ENCODE measurements at regions not wholly inside any gene's neighbourhood (a gene's known extent, or its start where the extent isn't known, plus 50 kb on each side); places are given as distances from the start of the nearest gene placed in this dataset.

DNA sequence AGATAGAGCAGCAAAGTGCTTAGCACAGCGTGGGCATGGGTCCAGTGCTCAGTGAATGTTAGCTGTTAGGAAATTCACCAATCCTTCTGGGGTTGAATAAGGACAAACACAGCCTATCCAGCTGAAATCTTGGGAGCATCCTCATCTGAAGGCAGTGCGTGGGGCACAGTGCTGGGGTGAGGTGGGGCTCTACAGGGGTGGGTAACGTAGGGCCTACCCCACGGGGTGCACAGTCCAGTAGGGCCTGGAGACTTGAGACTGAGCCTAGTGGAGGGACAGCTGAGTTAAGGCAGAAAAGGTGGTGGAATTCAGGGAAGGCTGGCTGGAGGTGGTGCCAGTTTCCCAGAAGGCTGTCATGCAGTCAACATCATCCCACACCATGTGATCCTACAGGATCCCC lies 73.0 kb downstream of the ISG20 start:
- Histone ChIP-seq H3K27me3 (ENCODE audit: control insufficient read depth, insufficient read depth, low read length, poor library complexity, severe bottlenecking) (peaks cover 49% of the 10 kb centered on the region), H3K9me3 (ENCODE audit: control insufficient read depth, low read length) (no peaks in the 10 kb centered on the region), H3K4me1 (ENCODE audit: control insufficient read depth, insufficient read depth, low read length) (no peaks in the 10 kb centered on the region), H3K36me3 (ENCODE audit: control insufficient read depth, insufficient read depth, low read length) (no peaks in the 10 kb centered on the region), H3K27ac (ENCODE audit: low read depth, low read length) (no peak overlapping the region), H3K9ac (ENCODE audit: extremely low read depth, low read length, poor library complexity, severe bottlenecking) (no peak overlapping the region), H3K4me3 (ENCODE audit: low read length) (no peak overlapping the region)
- Mint-ChIP-seq H3K27ac (no peak overlapping the region), H3K36me3 (ENCODE audit: low read depth) (no peaks in the 10 kb centered on the region), H3K4me3 (no peak overlapping the region), H3K4me1 (no peaks in the 10 kb centered on the region), H3K27me3 (ENCODE audit: insufficient read depth) (peaks cover 58% of the 10 kb centered on the region), H3K9me3 (no peaks in the 10 kb centered on the region)
- TF ChIP-seq, protein P1, sequence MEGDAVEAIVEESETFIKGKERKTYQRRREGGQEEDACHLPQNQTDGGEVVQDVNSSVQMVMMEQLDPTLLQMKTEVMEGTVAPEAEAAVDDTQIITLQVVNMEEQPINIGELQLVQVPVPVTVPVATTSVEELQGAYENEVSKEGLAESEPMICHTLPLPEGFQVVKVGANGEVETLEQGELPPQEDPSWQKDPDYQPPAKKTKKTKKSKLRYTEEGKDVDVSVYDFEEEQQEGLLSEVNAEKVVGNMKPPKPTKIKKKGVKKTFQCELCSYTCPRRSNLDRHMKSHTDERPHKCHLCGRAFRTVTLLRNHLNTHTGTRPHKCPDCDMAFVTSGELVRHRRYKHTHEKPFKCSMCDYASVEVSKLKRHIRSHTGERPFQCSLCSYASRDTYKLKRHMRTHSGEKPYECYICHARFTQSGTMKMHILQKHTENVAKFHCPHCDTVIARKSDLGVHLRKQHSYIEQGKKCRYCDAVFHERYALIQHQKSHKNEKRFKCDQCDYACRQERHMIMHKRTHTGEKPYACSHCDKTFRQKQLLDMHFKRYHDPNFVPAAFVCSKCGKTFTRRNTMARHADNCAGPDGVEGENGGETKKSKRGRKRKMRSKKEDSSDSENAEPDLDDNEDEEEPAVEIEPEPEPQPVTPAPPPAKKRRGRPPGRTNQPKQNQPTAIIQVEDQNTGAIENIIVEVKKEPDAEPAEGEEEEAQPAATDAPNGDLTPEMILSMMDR (conservative IDR thresholded peaks at IDR 0.05), result no peak
- no peak for DNase-seq
- 74 to 78% methylated on average over 3 to 4 of the region's 4 CpGs for WGBS, 2 experiments (ENCODE audit: insufficient coverage in 1 of 2, insufficient read length in 1 of 2)

DNA sequence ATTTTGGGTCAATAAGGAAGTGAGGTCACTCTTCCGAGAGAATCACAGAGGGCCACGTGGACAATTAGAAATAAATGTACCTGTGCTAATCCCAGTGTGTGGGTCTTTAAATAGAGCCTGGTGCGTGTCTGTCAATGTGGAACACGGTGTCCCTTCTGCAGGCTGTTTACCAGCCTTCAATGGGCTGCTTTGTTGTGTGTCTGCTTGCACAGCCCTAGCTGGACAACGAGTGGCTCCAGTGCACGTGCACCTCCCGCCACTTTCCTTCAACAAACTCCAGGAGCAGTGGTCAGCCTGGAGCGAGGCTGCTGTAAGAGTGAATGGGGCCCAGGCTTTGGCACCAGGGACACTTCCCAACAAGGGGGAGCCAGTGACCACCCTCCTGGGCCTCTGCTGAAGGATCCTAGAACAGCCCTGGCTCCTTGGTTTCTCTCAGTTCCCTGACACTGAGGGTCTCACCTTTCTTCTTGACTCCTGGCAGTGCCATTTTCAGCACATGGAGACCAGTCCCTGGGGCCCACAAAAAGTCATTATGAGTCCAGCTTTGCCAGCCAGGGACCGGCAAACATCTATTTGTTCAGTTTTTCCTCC lies 76.1 kb downstream of the ISG20 start:
- no peaks in the 10 kb centered on the region for H3K36me3 Mint-ChIP-seq (ENCODE audit: low read depth)
- Histone ChIP-seq H3K9ac (ENCODE audit: extremely low read depth, low read length, poor library complexity, severe bottlenecking) (no peak overlapping the region), H3K4me3 (ENCODE audit: low read length) (no peak overlapping the region), H3K27ac (ENCODE audit: low read depth, low read length) (no peak overlapping the region), H3K36me3 (ENCODE audit: control insufficient read depth, insufficient read depth, low read length) (no peaks in the 10 kb centered on the region), H3K9me3 (ENCODE audit: control insufficient read depth, low read length) (no peaks in the 10 kb centered on the region), H3K27me3 (ENCODE audit: control insufficient read depth, insufficient read depth, low read length, poor library complexity, severe bottlenecking) (peaks cover 31% of the 10 kb centered on the region), H3K4me1 (ENCODE audit: control insufficient read depth, insufficient read depth, low read length) (no peaks in the 10 kb centered on the region)
- WGBS, 2 experiments (ENCODE audit: insufficient coverage in 1 of 2, insufficient read length in 1 of 2), result 90 to 97% methylated on average over 4 to 9 of the region's 9 CpGs
- no peak overlapping the region for H3K27ac Mint-ChIP-seq
- H3K4me3 Mint-ChIP-seq, result no peak overlapping the region
- peaks cover 30% of the 10 kb centered on the region for H3K27me3 Mint-ChIP-seq (ENCODE audit: insufficient read depth)
- no peak for DNase-seq
- no peaks in the 10 kb centered on the region for H3K4me1 Mint-ChIP-seq
- TF ChIP-seq, protein P1 (conservative IDR thresholded peaks at IDR 0.05), result no peak
- H3K9me3 Mint-ChIP-seq, result no peaks in the 10 kb centered on the region

DNA sequence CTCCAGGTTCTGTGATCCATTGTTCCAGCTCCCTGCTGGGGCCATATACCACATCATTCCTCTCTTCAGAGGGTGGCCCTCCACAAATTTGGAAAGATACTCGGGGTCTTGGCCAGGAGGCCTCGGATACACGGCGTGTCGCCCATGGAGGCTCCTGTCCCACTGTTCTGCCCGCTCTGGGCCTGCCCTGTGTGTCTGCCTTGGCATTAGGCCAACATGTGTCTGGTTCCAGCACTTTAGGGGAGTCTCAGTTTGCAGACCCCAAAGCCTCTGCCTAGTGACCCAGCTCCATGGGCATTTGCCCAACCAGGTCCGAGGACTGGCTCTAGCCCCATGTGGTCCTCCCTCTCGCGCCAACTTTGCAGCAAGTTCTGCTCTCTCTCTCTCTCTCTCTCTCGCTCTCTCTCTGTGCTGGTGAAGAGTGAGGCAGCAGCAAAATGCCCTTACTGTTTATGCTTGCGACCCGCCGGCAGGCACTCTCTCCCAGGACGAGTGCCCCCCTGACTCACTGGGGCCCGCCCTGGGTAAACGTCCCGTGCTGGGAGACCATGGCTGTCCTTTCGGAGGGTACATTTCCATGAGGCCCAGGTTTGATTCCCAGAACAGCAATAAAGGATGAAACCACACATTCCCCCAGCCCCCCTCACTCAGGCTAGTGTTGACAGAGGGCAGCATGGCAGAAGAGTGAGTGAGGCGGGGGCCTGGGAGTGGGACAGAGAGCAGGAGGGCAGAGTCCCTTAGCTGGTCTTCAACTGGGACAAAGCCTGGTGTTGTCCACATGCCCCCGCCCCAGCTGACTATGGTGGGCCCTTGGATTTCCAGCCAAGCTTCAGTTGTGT lies 77.9 kb downstream of the ISG20 start:
- no peak overlapping the region for H3K4me3 ChIP-seq (ENCODE audit: low read length)
- DNase-seq, result no peak
- no peaks in the 10 kb centered on the region for H3K36me3 ChIP-seq (ENCODE audit: control insufficient read depth, insufficient read depth, low read length)
- Mint-ChIP-seq H3K36me3 (ENCODE audit: low read depth) (no peaks in the 10 kb centered on the region), H3K9me3 (no peaks in the 10 kb centered on the region), H3K4me3 (no peak overlapping the region), H3K4me1 (no peaks in the 10 kb centered on the region), H3K27ac (no peak overlapping the region), H3K27me3 (ENCODE audit: insufficient read depth) (peaks cover 27% of the 10 kb centered on the region)
- no peaks in the 10 kb centered on the region for H3K4me1 ChIP-seq (ENCODE audit: control insufficient read depth, insufficient read depth, low read length)
- H3K9me3 ChIP-seq (ENCODE audit: control insufficient read depth, low read length), result no peaks in the 10 kb centered on the region
- TF ChIP-seq, protein P1 (conservative IDR thresholded peaks at IDR 0.05), result no peak
- H3K9ac ChIP-seq (ENCODE audit: extremely low read depth, low read length, poor library complexity, severe bottlenecking), result no peak overlapping the region
- WGBS, 2 experiments (ENCODE audit: insufficient coverage in 1 of 2, insufficient read length in 1 of 2), result 88 to 99% methylated on average over 16 to 20 of the region's 20 CpGs
- no peak overlapping the region for H3K27ac ChIP-seq (ENCODE audit: low read depth, low read length)
- peaks cover 23% of the 10 kb centered on the region for H3K27me3 ChIP-seq (ENCODE audit: control insufficient read depth, insufficient read depth, low read length, poor library complexity, severe bottlenecking)
